Suprapubic skin (tissue), 4 donors: ENCODE measurements at regions not wholly inside any gene's neighbourhood (a gene's known extent, or its start where the extent isn't known, plus 50 kb on each side); places are given as distances from the start of the nearest gene placed in this dataset.

Source experiments
- POLR2A ChIP-seq, 2 donors: fragments of 450-650 bp; IDR thresholded peaks; one replicate each; pipeline ENCODE4 v1.6.1; 2017; ENCODE audit warnings: antibody characterized with exemption in 2 of 2, mild to moderate bottlenecking in 2 of 2, moderate library complexity in 2 of 2
- POLR2AphosphoS5 ChIP-seq, 3 donors: sonication (generic); formaldehyde crosslinking; IDR thresholded peaks; one replicate each; pipeline ENCODE4 v1.6.1; 2017; ENCODE audit warnings: antibody characterized with exemption in 3 of 3

GRCh38 chr1:4153571-4153970, 253.5 kb upstream of the C1orf174 start:
- TF ChIP-seq POLR2A (IDR thresholded peaks at IDR 0.05) (no peak), POLR2AphosphoS5 (IDR thresholded peaks at IDR 0.05) (no peak)
